GM21576 (cell line): ENCODE measurements at regions not wholly inside any gene's neighbourhood (a gene's known extent, or its start where the extent isn't known, plus 50 kb on each side); places are given as distances from the start of the nearest gene placed in this dataset.
"Not testable (repeated sequence)": the region's sequence is repeated elsewhere in the genome, so short reads cannot be mapped to it uniquely, and the experiment has no call there.

ENCODE experiments used
- ATAC-seq: cut with Tn5 transposase; IDR thresholded peaks from one replicate; pipeline ENCODE4 v1.9.1; 2021; ENCODE audit warnings: mild to moderate bottlenecking, moderate library complexity; ENCODE audit not compliant: unreplicated experiment

GRCh38 chr3:182389071-182389815 lies 404.1 kb upstream of the ATP11B start:
- ATAC-seq = no peak

- no peak for ATAC-seq
These were observed 402.9 kb upstream of the ATP11B start for GRCh38 chr3:182390421-182390820.

GRCh38 chr3:182392182-182392937 lies 400.9 kb upstream of the ATP11B start:
- no peak for ATAC-seq

- no peak for ATAC-seq
These were observed 400.2 kb upstream of the ATP11B start for GRCh38 chr3:182393151-182393550.

GRCh38 chr3:182393830-182394367 lies 399.4 kb upstream of the ATP11B start:
- ATAC-seq = no peak

- ATAC-seq = no peak
These were observed 396.1 kb upstream of the ATP11B start for GRCh38 chr3:182397164-182397563.

- ATAC-seq = no peak
These were observed 393.1 kb upstream of the ATP11B start for GRCh38 chr3:182399978-182400737.

- no peak for ATAC-seq
These were observed 392.5 kb upstream of the ATP11B start for GRCh38 chr3:182400838-182401237.

- no peak for ATAC-seq
These were observed 389.3 kb upstream of the ATP11B start for GRCh38 chr3:182404031-182404430.

GRCh38 chr3:182405759-182406158 lies 387.5 kb upstream of the ATP11B start:
- no peak for ATAC-seq

- no peak for ATAC-seq
These were observed 386.5 kb upstream of the ATP11B start for GRCh38 chr3:182406786-182407185.

GRCh38 chr3:182410051-182410450 lies 383.3 kb upstream of the ATP11B start:
- no peak for ATAC-seq

GRCh38 chr3:182412066-182412465 lies 381.2 kb upstream of the ATP11B start:
- ATAC-seq = no peak

GRCh38 chr3:182413061-182413460 lies 380.2 kb upstream of the ATP11B start:
- no peak for ATAC-seq

- ATAC-seq = no peak
These were observed 379.6 kb upstream of the ATP11B start for GRCh38 chr3:182413682-182414081.

GRCh38 chr3:182414586-182414985 lies 378.7 kb upstream of the ATP11B start:
- no peak for ATAC-seq

GRCh38 chr3:182420741-182421140 lies 372.6 kb upstream of the ATP11B start:
- ATAC-seq = no peak

- no peak for ATAC-seq
These were observed 369.3 kb upstream of the ATP11B start for GRCh38 chr3:182424006-182424405.

GRCh38 chr3:182425926-182426718 lies 367.2 kb upstream of the ATP11B start:
- not testable (repeated sequence) for ATAC-seq

- ATAC-seq = not testable (repeated sequence)
These were observed 361.3 kb upstream of the ATP11B start for GRCh38 chr3:182431972-182432371.
